NCI-H1417 (cell line): ENCODE measurements at regions not wholly inside any gene's neighbourhood (a gene's known extent, or its start where the extent isn't known, plus 50 kb on each side); places are given as distances from the start of the nearest gene placed in this dataset.
A peak's percentile ranks its signal among the peaks of the same experiment; 100 is the strongest.

ENCODE experiments used
- DNase-seq, 3 experiments: peaks; one replicate each; lab custom pipeline; 2025; lab: John Stamatoyannopoulos, UW

DNA sequence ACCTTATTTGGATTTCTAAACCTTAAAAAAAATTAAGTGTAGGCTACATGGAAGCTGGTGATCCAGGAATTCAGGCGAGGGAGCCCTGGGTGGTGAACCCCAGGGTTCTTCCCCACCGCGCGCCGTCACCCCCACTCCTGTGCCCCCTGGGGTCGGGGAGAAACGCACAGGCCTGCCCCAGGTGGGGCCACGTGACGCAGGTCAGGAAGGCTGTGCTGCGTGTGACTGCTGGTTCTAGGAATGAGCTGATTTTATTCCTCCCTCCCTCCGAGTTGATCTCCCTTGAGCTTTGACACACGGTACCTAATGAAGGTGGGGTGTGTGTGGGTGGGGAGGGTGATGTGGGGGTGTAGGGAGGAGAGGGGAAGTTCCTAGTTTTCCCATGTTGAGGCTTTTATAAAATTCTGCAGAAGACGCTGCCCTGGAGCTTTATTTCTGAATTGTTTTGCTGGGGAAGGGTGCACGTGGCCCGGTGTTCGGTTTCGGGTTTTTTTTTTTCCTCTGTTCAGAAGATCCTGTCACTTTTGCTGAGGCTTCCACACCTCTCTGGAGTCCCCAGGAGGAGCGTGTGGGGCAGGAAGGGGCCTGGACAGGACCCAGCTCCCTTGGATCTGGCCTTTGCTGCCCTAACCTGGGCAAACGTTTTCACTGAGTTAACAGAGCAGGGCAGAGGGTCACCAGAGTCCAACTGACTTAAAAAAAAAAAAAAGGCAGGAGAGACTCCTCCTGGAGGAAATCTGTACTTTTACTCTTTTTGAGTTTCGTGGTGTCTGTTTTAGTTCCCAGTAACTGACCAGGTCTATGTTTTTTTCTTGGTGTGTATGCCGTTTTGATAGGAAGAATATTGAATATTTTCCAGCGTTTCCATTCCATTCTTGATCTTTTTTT is 55.8 kb upstream of the GSE1 start:
- DNase-seq = peak; percentile 13 to 67 (median 53)

DNA sequence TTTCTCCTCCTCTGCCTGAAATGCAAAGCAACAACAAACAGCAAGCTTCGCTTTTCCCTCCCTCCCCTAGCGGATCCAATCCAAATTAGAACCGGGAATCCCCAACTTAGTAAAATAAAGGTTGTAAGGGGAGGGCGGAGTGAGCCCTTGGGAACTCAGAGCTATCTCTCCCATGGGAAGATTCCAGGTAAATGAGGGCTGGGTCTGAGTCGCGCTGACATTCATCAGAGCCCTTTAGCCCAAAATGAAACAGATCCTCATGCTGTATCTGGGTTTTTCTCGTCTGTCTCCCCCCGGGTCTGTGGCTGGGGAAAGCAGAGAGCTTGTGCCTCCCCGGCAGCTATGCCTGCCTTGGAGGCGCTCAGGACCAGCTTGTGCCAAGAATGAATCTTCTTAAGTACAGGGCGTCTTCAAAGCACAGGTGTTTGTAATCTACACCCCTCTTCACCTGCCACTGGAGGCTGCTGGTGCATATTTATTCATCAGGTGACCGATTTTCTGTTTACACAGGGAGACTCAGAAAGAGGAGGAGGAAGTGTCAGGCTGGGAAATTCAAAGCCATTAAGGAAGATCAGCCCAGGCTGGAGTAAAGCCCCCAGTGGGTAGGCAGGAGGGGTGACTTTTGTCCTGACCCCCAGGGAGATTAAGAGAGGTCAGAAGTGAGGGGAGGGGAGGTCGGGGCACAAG is 55.0 kb upstream of the GSE1 start:
- DNase-seq = peak; percentile 72 to 92 (median 86)

DNA sequence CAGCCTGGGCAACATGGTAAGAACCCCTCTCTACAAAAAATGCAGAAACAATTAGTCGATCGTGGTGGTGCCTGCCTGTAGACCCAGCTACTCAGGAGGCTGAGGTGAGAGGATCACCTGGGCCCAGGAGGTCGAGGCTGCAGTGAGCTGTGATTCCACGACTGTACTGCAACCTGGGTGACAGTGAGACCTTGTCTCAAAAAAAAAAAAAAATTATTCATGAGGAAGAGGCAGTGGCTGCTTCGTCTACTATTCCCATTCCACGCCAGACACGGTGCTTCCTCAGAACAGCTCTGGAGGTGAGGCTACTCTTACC is 52.2 kb upstream of the GSE1 start:
- no peak for DNase-seq

DNA sequence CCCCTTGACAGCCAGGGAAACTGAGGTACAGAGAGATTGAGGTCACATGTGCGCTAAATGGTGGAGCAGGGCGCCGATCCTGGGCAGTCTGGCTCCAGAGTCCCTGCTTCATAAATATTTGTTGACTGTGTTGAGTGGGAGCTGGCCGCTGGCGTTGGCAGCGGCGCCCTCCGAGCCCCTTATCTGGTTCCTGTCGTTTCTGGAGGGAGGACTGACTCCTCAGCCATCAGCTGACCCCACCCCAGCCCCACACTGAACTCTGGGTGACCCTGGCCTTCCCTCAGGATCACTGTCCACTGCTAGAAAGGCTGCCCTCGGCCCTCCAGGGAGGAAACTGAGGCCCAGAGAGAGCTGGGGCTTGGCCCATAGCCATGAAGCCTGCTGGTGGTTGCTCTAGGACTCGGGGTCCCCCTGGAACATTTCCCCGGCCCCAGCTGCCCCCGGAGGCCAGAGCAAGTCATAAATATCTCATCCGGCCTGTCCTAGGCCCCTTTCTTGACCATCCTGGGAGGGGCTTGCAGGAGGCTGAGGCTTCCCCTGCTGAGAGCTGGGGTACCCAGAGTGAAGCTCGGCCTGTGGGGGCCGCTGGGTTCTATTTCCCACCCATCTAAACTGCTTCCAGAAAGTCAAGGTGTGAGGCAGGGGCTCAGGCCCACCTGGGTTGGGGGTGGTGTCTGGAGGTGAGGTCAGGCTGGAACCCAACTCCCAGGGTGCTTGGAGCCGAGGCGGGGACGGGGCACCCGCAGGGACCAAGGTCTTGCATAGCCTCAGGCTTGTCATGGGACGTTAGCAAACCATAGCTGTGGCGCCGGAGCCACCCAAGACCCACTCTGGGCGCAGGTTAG is 51.7 kb upstream of the GSE1 start:
- no peak for DNase-seq

DNA sequence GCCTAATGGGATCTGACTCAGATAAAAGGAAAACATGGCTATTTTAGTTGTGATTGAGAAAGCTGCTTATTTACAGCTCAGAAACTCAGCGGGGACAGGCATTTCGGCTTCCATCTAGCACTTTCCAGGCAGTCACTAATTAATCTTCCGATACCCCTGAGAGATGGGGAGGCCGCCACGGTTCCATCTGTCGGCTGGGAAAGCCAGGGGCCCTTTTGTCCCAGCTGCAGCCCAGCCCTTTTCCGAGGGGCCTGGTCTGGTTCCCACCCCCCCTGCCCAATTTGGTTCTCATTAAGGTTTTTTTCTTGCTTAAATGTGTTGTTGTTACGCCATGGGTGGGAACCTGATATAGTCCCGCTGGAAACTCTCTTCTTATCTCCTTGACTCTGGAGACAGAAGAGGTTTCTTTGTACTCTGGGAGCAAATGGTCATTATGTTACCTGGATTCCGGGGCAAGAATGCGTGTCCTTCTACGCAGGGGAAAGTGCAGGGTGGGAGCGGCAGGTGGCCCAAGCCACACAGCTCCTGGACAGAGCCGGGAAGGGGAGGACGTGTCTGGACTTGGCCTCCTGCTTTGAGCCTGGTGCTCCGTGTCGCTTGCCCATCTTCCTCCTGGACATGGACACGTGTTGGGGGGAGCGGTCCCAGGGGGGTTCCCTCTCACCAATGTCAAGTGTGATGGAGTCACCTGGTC is 50.9 kb upstream of the GSE1 start:
- peak in 2 of 3 experiments; percentile 34 to 38 for DNase-seq

DNA sequence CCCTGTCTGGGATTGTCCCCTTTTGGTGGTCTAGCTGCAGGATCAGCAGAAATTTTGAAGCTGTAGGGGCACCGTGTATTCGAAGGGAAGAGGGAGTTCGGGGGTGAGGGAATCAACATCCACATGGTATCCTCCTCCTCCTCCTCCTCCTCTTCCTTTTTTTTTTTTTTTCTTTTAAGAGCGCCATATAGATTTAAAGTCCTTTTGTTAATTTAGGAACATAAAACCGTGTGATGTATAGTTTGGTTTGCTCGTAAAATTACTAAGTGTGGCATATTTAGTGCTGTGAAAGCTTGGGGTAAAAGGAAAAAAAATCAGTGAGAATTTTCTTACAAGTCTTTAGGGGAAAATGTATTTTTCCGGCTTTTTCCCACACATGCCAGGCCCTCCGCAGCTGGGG is 50.1 kb upstream of the GSE1 start:
- DNase-seq = no peak
